ENCODE measurements at regions not wholly inside any gene's neighbourhood (a gene's known extent, or its start where the extent isn't known, plus 50 kb on each side); places are given as distances from the start of the nearest gene placed in this dataset.

DNA sequence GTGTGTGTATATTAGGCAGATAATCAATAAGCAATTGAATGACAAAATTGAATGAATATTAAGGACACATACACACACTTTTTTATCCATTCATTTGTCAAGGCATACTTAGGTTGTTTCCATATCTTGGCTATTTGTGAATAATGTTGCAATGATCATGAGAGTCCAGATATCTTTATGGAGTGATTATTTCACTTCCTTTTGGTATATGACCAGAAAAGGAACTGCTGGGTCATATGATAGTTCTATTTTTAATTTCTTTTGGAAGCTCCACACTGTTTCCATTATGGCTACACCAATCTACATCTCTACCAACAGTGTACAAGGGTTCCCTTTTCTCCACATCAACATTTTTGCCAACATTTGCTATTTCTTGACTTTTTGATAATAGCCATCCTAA, 137.7 kb upstream of the PAPPA start:
- TF ChIP-seq, protein P1, sequence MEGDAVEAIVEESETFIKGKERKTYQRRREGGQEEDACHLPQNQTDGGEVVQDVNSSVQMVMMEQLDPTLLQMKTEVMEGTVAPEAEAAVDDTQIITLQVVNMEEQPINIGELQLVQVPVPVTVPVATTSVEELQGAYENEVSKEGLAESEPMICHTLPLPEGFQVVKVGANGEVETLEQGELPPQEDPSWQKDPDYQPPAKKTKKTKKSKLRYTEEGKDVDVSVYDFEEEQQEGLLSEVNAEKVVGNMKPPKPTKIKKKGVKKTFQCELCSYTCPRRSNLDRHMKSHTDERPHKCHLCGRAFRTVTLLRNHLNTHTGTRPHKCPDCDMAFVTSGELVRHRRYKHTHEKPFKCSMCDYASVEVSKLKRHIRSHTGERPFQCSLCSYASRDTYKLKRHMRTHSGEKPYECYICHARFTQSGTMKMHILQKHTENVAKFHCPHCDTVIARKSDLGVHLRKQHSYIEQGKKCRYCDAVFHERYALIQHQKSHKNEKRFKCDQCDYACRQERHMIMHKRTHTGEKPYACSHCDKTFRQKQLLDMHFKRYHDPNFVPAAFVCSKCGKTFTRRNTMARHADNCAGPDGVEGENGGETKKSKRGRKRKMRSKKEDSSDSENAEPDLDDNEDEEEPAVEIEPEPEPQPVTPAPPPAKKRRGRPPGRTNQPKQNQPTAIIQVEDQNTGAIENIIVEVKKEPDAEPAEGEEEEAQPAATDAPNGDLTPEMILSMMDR (IDR thresholded peaks at IDR 0.05) = no peak
- TF ChIP-seq NR2C2 (CRISPR knock-in tag; IDR thresholded peaks at IDR 0.05) = no peak
- no peak for TF ChIP-seq ETV6 (CRISPR knock-in tag; IDR thresholded peaks at IDR 0.05)
- no peak for TF ChIP-seq ELF4 (CRISPR knock-in tag; IDR thresholded peaks at IDR 0.05; ENCODE audit: low read depth)
- no peak for TF ChIP-seq CREB1 (CRISPR knock-in tag; IDR thresholded peaks at IDR 0.05)
